NCI-H1048 (cell line): ENCODE measurements at regions not wholly inside any gene's neighbourhood (a gene's known extent, or its start where the extent isn't known, plus 50 kb on each side); places are given as distances from the start of the nearest gene placed in this dataset.
"Not testable (repeated sequence)": the region's sequence is repeated elsewhere in the genome, so short reads cannot be mapped to it uniquely, and the experiment has no call there.

ENCODE experiments used
- DNase-seq: peaks from one replicate; lab custom pipeline; 2025; lab: John Stamatoyannopoulos, UW

GRCh38 chr1:57576756-57577155 lies 152.9 kb upstream of the DAB1 start:
- DNase-seq: no peak

GRCh38 chr1:57572016-57572415 lies 148.2 kb upstream of the DAB1 start:
- DNase-seq: no peak

DNA sequence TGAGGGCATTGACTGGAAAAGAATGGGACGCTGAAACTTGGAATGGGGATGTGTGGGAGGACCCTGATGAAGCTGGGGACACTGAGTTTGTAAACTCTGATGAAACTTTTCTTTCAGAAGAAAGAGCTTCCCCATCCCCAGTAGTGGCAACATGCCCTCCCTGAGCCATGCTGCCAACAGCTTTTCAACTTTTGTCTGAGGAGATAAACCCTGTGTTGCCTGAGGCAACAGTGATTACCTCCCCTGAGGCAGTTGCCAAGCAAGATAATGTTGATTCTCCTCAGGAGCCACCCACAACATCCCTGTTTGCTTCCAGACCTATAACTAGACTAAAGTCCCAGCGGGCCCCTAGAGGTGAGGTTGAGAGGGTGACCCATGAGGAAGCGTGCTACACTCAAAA lies 134.2 kb upstream of the DAB1 start:
- not testable (repeated sequence) for DNase-seq

- no peak for DNase-seq
Observed at GRCh38 chr1:57553666-57554065, 129.8 kb upstream of the DAB1 start.

- DNase-seq: no peak
Observed at GRCh38 chr1:57551476-57551875, 127.6 kb upstream of the DAB1 start.

DNA sequence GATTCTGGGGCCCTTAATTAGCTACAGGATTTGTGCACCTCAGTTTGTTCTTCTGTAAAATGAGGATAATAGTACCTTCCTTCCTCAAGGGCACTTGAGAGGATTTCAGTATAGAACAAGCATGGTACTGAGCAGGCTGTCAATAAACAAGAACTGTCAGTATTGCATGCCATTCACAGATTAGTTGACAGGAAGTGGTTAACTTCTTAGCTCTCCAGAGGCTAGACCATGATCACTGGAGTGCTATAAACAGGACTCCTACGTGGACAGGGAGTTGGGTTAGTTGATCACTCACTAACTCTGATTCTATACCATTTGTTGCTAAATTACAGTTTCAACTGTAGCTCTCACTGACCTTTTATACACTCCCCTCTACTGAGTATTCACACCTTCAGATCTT lies 126.2 kb upstream of the DAB1 start:
- no peak for DNase-seq

DNA sequence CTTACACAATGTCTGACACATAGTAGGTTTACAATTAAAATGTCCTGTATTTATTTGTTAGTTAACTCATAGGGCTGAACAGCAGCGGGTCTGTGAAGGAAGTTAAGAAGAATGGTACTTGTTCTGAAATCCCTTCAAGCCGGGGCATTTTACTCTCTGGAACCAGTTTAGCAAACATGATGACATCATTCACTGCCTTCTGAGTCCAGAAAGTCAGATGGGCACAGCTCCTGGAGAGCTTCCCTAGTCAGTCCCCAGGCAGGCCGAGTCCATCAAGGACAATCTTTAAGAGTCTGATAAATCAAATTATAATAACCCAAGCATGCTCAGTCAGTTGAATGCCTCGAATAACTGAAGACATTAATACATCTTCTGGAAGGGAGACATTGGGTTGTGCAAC lies 125.4 kb upstream of the DAB1 start:
- DNase-seq: no peak

- DNase-seq: no peak
Observed at GRCh38 chr1:57546549-57547330, 122.9 kb upstream of the DAB1 start.

- no peak for DNase-seq
Observed at GRCh38 chr1:57544345-57544744, 120.5 kb upstream of the DAB1 start.

DNA sequence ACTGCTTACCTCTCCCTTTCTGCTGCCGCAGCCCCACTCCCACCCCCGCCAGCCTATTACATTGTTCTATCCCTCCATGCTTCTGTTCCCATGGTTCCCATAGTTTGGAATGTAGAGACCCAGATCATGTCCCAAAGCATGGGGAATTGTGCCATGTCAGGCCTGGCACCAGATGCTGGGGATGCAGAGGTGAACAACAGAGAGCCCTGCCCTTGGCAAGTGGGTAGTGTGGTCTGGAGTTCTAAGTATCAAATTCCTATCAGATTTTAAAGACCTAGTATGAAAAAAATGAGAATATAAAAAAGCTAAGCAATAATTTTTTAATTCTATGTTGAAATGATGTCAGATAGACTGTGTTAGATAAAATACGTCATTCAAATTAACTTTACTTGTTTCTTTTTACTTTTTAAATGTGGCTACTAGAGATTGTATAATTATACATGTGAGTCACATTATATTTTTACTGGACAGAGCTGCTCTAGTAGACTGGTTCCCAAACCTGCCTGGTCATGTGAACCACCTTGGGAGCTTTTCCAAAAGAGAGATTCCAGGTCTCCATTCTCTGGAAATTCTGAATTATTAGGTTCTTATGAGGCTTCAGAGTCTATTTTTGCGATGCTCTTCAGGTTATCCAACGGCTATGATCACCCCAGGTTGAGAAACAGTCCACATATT lies 113.0 kb upstream of the DAB1 start:
- DNase-seq: no peak

- DNase-seq: no peak
Observed at GRCh38 chr1:57532299-57532698, 108.4 kb upstream of the DAB1 start.

DNA sequence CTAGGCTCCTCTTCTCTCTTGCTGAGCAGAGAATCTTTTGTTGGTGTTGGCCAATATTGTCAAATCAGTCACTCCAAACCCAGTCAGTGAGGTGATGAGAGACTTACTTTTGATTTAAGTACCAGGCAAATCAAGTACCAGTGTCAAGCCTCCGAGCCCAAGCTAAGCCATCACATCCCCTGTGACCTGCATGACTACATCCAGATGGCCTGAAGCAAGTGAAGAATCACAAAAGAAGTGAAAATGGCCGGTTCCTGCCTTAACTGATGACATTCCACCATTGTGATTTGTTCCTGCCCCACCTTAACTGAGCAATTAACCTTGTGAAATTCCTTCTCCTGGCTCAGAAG lies 107.0 kb upstream of the DAB1 start:
- not testable (repeated sequence) for DNase-seq

DNA sequence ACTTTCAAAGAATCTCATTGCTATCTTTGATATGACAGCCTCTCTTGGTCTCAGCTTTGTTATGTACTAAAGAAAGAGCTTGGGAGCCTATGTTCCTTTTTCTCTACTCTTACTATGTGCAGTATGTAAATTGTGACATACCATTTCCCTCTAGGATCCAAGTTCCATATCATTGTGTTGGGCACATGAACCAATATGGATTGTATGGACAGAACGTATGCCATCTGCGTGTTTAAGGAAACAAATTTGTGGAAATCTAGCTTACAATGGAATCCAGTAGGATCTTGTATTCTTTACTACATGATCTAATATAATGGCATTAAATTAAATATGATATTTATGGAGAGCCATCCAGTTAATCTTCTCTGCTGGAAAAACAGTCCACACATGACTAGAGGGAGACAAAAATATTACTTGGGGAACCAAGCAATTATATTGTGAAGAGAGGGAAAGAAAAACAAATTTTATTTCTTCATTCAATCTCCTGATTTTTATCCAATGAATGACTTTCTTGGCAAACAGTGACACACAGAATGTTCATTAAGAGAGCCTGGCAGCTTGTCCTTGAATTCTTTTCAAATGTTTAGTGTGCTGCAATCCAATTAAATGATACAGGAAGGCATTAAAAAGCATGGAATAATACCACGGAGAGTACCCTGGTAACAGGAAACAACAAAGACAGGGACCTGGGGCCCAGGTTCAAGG lies 106.5 kb upstream of the DAB1 start:
- DNase-seq: no peak

DNA sequence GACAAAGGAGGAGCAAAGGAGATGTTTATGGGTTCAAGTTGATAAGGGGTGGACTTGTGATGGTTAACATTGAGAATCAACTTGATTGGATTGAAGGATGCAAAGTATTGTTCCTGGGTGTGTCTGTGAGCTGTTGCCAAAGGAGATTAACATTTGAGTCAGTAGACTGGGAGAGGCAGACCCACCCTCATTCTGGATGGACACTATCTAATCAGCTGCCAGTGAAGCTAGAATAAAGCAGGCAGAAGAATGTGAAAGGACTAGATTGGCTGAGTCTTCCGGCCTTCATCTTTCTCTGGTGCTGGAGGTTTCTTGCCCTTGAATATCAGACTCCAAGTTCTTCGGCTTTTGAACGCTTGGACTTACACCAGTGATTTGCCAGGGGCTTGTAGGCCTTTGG lies 98.7 kb upstream of the DAB1 start:
- no peak for DNase-seq

DNA sequence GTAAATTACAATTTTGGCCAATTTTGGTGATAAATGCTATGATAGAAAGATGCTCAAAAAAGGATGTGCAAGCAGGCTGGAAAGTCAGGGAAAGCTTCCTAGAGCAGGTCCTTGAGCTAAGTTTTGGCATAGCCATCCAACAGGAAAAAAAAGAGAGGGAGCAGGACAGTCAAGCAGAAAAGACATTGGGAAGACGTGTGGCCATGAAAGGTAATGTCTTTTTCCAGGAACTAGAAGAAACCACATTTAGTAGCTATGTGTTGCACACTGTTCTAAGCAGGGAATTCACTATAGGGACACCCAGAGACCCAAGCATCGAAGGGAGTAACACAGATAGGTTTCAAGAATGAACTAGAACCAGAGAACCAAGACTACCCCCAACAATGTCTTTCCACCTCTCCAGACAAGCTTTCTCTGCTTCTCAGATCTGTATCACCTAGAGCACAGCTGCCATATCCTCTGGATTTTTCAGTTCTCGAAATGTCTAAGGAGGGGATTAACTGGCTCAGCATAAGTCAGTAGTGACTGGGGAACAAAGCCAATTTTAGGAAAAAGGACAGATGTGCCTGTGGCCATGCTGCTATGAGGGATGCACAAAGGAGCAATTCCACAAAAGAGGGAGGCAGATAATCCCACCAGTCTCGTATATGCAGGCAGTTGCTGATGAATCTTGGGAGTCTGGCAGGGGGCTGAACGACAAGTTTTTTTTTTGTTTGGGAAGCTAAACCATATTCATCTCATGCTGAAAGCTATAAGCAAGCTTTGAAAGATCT lies 97.1 kb upstream of the DAB1 start:
- no peak for DNase-seq

GRCh38 chr1:57518496-57518895 lies 94.6 kb upstream of the DAB1 start:
- DNase-seq: no peak

DNA sequence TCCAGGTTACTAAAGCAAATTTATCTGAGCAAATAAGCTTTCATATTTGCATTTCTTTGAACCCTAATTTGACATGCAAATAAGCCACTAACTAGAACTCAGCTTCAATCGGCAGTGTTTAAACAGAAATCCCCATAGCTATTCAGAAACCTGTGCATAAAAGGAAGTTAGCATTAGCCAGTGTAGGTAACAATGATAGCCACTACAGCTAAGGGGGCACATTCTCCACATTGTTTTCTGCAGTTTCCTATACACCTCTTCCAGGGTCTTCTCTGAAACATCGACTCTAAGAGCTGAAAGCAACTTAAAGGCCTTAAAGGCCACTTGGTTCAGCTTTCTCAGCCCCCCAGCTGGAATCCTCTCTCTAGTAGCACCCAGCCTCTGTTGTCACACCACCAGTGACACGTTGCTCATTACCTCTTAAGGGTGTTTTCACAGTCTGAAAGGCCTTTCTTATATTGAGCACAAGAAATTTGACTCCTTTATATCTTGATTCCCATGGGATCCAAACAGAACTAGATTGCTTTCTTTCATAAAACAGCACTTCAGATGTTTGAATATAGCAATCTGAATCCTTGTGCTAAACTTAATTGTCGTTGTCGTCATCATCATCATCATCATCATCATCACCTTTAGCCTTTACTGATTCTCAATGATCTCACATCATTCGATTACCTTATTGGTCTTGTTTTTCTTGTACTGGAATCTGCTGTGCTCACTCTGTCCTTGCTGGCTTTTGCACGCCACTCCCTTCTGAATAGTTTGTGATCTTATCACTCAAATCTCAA lies 93.9 kb upstream of the DAB1 start:
- DNase-seq: peak; percentile 55

GRCh38 chr1:57512386-57512785 lies 88.5 kb upstream of the DAB1 start:
- no peak for DNase-seq

- DNase-seq: no peak
Observed at GRCh38 chr1:57506941-57507340, 83.1 kb upstream of the DAB1 start.

DNA sequence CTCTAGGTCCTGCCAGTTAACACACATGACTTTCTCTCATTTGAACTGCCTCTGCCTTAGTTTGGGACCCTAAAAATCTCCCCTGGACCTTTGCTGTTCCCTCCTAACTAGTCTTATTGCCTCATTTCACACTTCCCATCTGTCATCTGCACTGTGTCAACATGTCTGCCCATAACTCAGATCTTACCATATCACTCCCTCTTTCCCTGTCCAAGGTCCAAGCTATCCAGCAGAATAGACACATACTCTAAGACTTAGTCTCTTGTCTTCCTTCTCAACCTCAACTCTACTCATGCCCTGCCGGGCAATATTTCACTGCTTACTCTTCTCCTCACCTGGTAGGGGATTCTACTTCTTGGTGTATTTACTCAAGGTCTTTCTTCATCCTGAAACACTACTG lies 79.5 kb upstream of the DAB1 start:
- DNase-seq: no peak

DNA sequence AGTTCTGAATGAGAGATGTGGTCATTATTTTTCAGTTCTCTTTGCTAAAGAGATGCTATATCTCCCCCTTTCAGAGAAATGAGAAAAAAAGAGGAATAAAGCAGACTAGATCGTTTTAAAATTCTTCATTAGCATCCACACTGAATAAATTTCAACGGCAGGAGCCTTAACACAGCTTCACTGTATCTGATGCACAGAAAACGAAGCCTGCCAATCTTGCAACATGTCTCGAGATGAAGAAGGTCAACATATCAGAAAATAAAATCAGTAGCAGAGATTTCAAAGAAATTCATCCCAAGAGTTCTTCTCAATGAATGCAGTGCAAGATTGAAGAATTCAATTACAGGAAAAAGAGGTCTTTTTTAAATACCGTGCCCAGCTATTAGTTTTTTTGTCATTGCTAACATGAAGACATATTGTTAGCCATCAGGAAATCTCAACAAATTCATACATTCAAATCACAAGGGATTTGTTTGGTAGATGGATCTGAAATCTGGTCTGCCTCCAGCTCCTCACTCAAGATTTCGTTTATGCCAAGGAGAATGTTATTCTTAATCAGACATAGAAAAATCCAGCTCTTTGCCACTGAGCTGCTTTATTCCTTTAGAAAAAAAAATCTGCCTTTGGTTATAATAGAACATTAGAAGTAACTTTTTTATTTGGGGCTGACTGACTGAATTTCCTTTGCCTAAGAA lies 76.4 kb upstream of the DAB1 start:
- no peak for DNase-seq
